ENCODE measurements at regions not wholly inside any gene's neighbourhood (a gene's known extent, or its start where the extent isn't known, plus 50 kb on each side); places are given as distances from the start of the nearest gene placed in this dataset.
"Not testable (repeated sequence)": the region's sequence is repeated elsewhere in the genome, so short reads cannot be mapped to it uniquely, and the experiment has no call there.

DNA sequence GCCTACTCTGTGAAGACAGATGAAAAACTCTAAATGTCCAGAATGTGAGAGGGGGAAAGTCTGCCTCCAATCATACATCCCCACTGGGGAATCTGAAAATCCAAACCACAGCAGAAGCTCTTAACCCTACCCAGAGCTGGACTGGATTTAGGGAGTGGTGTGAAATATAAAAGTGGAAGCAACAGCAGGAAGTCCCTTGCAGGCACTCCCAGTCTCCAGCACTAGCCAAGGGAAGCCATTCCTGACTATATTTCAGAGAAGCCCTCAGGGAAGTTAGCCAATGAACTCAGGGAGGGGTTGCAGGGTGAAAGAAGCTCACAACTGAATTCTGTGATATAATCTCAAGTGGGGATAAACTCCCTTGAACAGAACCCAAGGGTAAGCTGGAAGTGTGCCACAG lies 51.5 kb downstream of the CRPPA start:
- DNase-seq (ENCODE audit: low read depth): no peak
- H3K27me3 ChIP-seq (ENCODE audit: control insufficient read depth, insufficient read depth, low read length): no peaks in the 10 kb centered on the region
- no peaks in the 10 kb centered on the region for H3K36me3 ChIP-seq (ENCODE audit: control insufficient read depth, insufficient read depth, low read length)
- TF ChIP-seq CTCF (IDR thresholded peaks at IDR 0.05; ENCODE audit: insufficient read depth, low read depth, low read length): no peak
- ChIA-PET POLR2A (no interaction called here), CTCF (no interaction called here)
- H3K4me3 ChIP-seq (ENCODE audit: low read depth, low read length): no peak overlapping the region

GRCh38 chr7:16369309-16369708 lies 52.0 kb downstream of the CRPPA start:
- H3K4me3 ChIP-seq (ENCODE audit: low read depth, low read length); H3K36me3 ChIP-seq (ENCODE audit: control insufficient read depth, insufficient read depth, low read length); POLR2A ChIA-PET; DNase-seq (ENCODE audit: low read depth); H3K27me3 ChIP-seq (ENCODE audit: control insufficient read depth, insufficient read depth, low read length); CTCF ChIA-PET: not testable (repeated sequence)

- CTCF ChIA-PET: no interaction called here
- no peak for DNase-seq (ENCODE audit: low read depth)
- Histone ChIP-seq H3K4me3 (ENCODE audit: low read depth, low read length) (no peak overlapping the region), H3K27me3 (ENCODE audit: control insufficient read depth, insufficient read depth, low read length) (no peaks in the 10 kb centered on the region), H3K36me3 (ENCODE audit: control insufficient read depth, insufficient read depth, low read length) (no peaks in the 10 kb centered on the region)
- no peak for TF ChIP-seq CTCF (IDR thresholded peaks at IDR 0.05; ENCODE audit: insufficient read depth, low read depth, low read length)
- POLR2A ChIA-PET: no interaction called here
Measured at GRCh38 chr7:16368885-16369284, 52.5 kb downstream of the CRPPA start.

DNA sequence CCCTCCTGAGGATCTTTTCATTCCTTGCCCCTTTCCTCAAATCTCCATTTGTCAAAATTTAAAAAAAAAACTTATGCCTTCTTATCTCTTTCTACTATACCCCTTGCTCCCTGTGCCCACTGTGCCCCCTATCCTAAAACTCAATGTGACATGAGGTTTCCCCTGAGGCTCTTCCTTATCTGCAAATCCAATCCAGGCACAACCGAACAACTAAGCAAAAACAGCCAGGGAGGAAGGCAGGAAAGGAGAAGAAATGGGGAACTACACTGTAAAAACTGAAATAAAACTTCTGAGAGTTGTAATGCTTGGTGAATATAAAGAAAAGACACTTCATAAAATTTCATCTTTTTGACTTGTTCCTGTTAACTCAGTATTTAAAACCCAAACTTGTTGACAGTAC lies 54.2 kb downstream of the CRPPA start:
- Histone ChIP-seq H3K27me3 (ENCODE audit: control insufficient read depth, insufficient read depth, low read length) (no peaks in the 10 kb centered on the region), H3K36me3 (ENCODE audit: control insufficient read depth, insufficient read depth, low read length) (no peaks in the 10 kb centered on the region), H3K4me3 (ENCODE audit: low read depth, low read length) (no peak overlapping the region)
- no peak for DNase-seq (ENCODE audit: low read depth)
- POLR2A ChIA-PET: no interaction called here
- CTCF ChIA-PET: no interaction called here
- TF ChIP-seq CTCF (IDR thresholded peaks at IDR 0.05; ENCODE audit: insufficient read depth, low read depth, low read length): no peak

- ChIA-PET CTCF (interaction anchor here (1.0 kb wide), 1 partner anchor 12 kb away, joined by 3 read pairs; no protein-coding TSS in a partner anchor), POLR2A (no interaction called here)
- Histone ChIP-seq H3K36me3 (ENCODE audit: control insufficient read depth, insufficient read depth, low read length) (no peaks in the 10 kb centered on the region), H3K4me3 (ENCODE audit: low read depth, low read length) (no peak overlapping the region), H3K27me3 (ENCODE audit: control insufficient read depth, insufficient read depth, low read length) (no peaks in the 10 kb centered on the region)
- DNase-seq (ENCODE audit: low read depth): no peak
- no peak for TF ChIP-seq CTCF (IDR thresholded peaks at IDR 0.05; ENCODE audit: insufficient read depth, low read depth, low read length)
Measured at GRCh38 chr7:16365952-16366351, 55.4 kb downstream of the CRPPA start.

GRCh38 chr7:16365177-16365576 lies 56.2 kb downstream of the CRPPA start:
- CTCF ChIA-PET: no interaction called here

More at GRCh38 chr7:16365177-16365576, 56.2 kb downstream of the CRPPA start:
- DNase-seq (ENCODE audit: low read depth): no peak
- TF ChIP-seq CTCF (IDR thresholded peaks at IDR 0.05; ENCODE audit: insufficient read depth, low read depth, low read length): no peak
- POLR2A ChIA-PET: no interaction called here
- Histone ChIP-seq H3K4me3 (ENCODE audit: low read depth, low read length) (no peak overlapping the region), H3K27me3 (ENCODE audit: control insufficient read depth, insufficient read depth, low read length) (no peaks in the 10 kb centered on the region), H3K36me3 (ENCODE audit: control insufficient read depth, insufficient read depth, low read length) (no peaks in the 10 kb centered on the region)
